ENCODE measurements at regions not wholly inside any gene's neighbourhood (a gene's known extent, or its start where the extent isn't known, plus 50 kb on each side); places are given as distances from the start of the nearest gene placed in this dataset.
A peak's percentile ranks its signal among the peaks of the same experiment; 100 is the strongest.

GRCh38 chr1:147084273-147085096 is 87.8 kb downstream of the PRKAB2 start (continued):
- TF ChIP-seq ZNF740 (CRISPR knock-in tag; IDR thresholded peaks at IDR 0.05) (peak; percentile 56; the same call in 1 of the 2 replicates), ZNF740 (tag; IDR thresholded peaks at IDR 0.05) (no peak), POLR2AphosphoS2 (IDR thresholded peaks at IDR 0.05; ENCODE audit: low read length) (peak; percentile 99), SMAD2 (IDR thresholded peaks at IDR 0.05; ENCODE audit: low read depth, low read length) (no peak), E2F8 (IDR thresholded peaks at IDR 0.05; ENCODE audit: low read depth, partially characterized antibody) (no peak), HDGF (IDR thresholded peaks at IDR 0.05) (no peak), ZNF431 (CRISPR knock-in tag; IDR thresholded peaks at IDR 0.05) (peak; percentile 74), PHF20 (IDR thresholded peaks at IDR 0.05; ENCODE audit: partially characterized antibody) (peak; percentile 72), MYC (IDR thresholded peaks at IDR 0.05; ENCODE audit: low read depth, low read length) (peak; percentile 58; the same call in 1 of the 2 replicates), MYC (CRISPR knock-in tag; IDR thresholded peaks at IDR 0.05; ENCODE audit: borderline replicate concordance, low read depth) (no peak), SMAD1 (IDR thresholded peaks at IDR 0.05; ENCODE audit: low read depth, low read length, partially characterized antibody) (peak; percentile 100), ASH1L (IDR thresholded peaks at IDR 0.05; ENCODE audit: borderline replicate concordance, low read depth, partially characterized antibody) (peak; percentile 84), ZFP91 (CRISPR knock-in tag; IDR thresholded peaks at IDR 0.05) (peak; percentile 3; the same call in 1 of the 2 replicates), RFX7 (CRISPR knock-in tag; IDR thresholded peaks at IDR 0.05) (peak; percentile 91), ZNF212 (CRISPR knock-in tag; IDR thresholded peaks at IDR 0.05) (peak; percentile 63; the same call in 1 of the 2 replicates), ZNF551 (CRISPR knock-in tag; IDR thresholded peaks at IDR 0.05) (peak; percentile 91), ZNF408 (CRISPR knock-in tag; IDR thresholded peaks at IDR 0.05; ENCODE audit: low read depth) (no peak), MIER1 (IDR thresholded peaks at IDR 0.05; ENCODE audit: low read depth) (peak; percentile 42; the same call in 1 of the 2 replicates), ZNF644 (tag; IDR thresholded peaks at IDR 0.05; ENCODE audit: low read depth) (0 out of 2 replicates have a peak, but pooled peaks have one; percentile 47), HCFC1 (IDR thresholded peaks at IDR 0.05; ENCODE audit: low read depth, low read length) (peak; percentile 69), ZNF785 (CRISPR knock-in tag; IDR thresholded peaks at IDR 0.05) (no peak), FOXK2 (conservative IDR thresholded peaks at IDR 0.05 in 1 of 2, IDR thresholded peaks at IDR 0.05 in 1 of 2; ENCODE audit: low read depth in 2 of 2) (peak; percentile 86 to 89), ZNF23 (CRISPR knock-in tag; IDR thresholded peaks at IDR 0.05) (no peak), ZSCAN29 (IDR thresholded peaks at IDR 0.05) (peak; percentile 92), JUNB (CRISPR knock-in tag; conservative IDR thresholded peaks at IDR 0.05) (no peak), FOSL1 (tag; conservative IDR thresholded peaks at IDR 0.05) (peak; percentile 97)

Measured in K562 (cell line).